Panc1 (cell line): ENCODE measurements at regions not wholly inside any gene's neighbourhood (a gene's known extent, or its start where the extent isn't known, plus 50 kb on each side); places are given as distances from the start of the nearest gene placed in this dataset.

Experiments
- ATAC-seq: fragments of 200-7000 bp; cut with Tn5 transposase; 2 replicates; pipeline ENCODE4 v1.9.1; 2020; ENCODE audit warnings: mild to moderate bottlenecking, moderate library complexity
- BruUV-seq: library from RNA; stranded (reverse); fragments of 400-500 nt; replicated peaks from 2 replicates; lab custom pipeline; 2021; lab: Mats Ljungman, UMichigan
- CTCF ChIA-PET: fragments of 300-600 bp; sonication (Branson Sonifier 250); formaldehyde crosslinking; loops from one replicate; lab custom pipeline; 2022; ENCODE audit warnings: antibody characterized with exemption; lab: Charles Lee
- POLR2A ChIA-PET: fragments of 300-600 bp; sonication (Branson Sonifier 250); formaldehyde crosslinking; loops from one replicate; lab custom pipeline; 2022; ENCODE audit warnings: antibody characterized with exemption; lab: Charles Lee
- DNase-seq: peaks from one replicate; pipeline ENCODE4 v3.0.0-alpha.2; 2010; ENCODE audit warnings: low read depth, low spot score
- H3K27ac ChIP-seq: 2 replicates; pipeline ENCODE4 v1.5.1; 2011; ENCODE audit warnings: mild to moderate bottlenecking, low read length, inconsistent platforms
- H3K27me3 ChIP-seq: fragments of 200-500 bp; sonication (Bioruptor generic); 2 replicates; pipeline ENCODE4 v1.6.0; 2014; ENCODE audit warnings: low read length, inconsistent platforms; ENCODE audit not compliant: control insufficient read depth, insufficient read depth
- H3K36me3 ChIP-seq: fragments of 200-500 bp; sonication (Bioruptor generic); 2 replicates; pipeline ENCODE4 v1.5.1; 2014; ENCODE audit warnings: inconsistent platforms, mild to moderate bottlenecking, low read length, moderate library complexity; ENCODE audit not compliant: control insufficient read depth, insufficient read depth
- H3K4me1 ChIP-seq: 2 replicates; pipeline ENCODE4 v1.5.1; 2011; ENCODE audit warnings: inconsistent platforms, mild to moderate bottlenecking, low read length, moderate library complexity; ENCODE audit not compliant: control insufficient read depth, insufficient read depth
- H3K4me3 ChIP-seq, 2 experiments: 2 replicates each; pipeline ENCODE4 v1.5.1; 2011 to 2012; ENCODE audit warnings: low read depth in 2 of 2, low read length in 2 of 2, mild to moderate bottlenecking in 2 of 2, inconsistent platforms in 1 of 2, moderate library complexity in 1 of 2
- H3K9me3 ChIP-seq: fragments of 200-500 bp; sonication (Bioruptor generic); 2 replicates; pipeline ENCODE4 v1.5.1; 2014; ENCODE audit warnings: low read depth, mild to moderate bottlenecking, inconsistent platforms, low read length, moderate library complexity; ENCODE audit not compliant: control insufficient read depth, insufficient read depth
- CTCF ChIP-seq: fragments of 450-650 bp; IDR thresholded peaks from 2 replicates; pipeline ENCODE4 v1.5.1; 2017; ENCODE audit warnings: mild to moderate bottlenecking
- POLR2AphosphoS5 ChIP-seq: IDR thresholded peaks from 2 replicates; pipeline ENCODE4 v1.6.1; 2012; ENCODE audit warnings: mild to moderate bottlenecking, low read depth, low read length, moderate library complexity
- REST ChIP-seq, 2 experiments: IDR thresholded peaks; 2 replicates each; pipeline ENCODE4 v1.6.1; 2011 to 2012; ENCODE audit warnings: low read depth in 2 of 2, control low read depth in 1 of 2, low read length in 1 of 2, mild to moderate bottlenecking in 1 of 2, moderate library complexity in 1 of 2; ENCODE audit not compliant: insufficient read depth in 1 of 2
- SIN3A ChIP-seq: IDR thresholded peaks from 2 replicates; pipeline ENCODE4 v1.6.1; 2012; ENCODE audit warnings: low read depth, mild to moderate bottlenecking, low read length, moderate library complexity, borderline replicate concordance; ENCODE audit not compliant: insufficient read depth
- TCF7L2 ChIP-seq: IDR thresholded peaks from 2 replicates; pipeline ENCODE4 v1.6.1; 2011; ENCODE audit warnings: mild to moderate bottlenecking, low read depth, low read length, inconsistent platforms
- in situ Hi-C: cut with HindIII; loops from 2 replicates; pipeline ENCODE4 v1.10.0; 2016; ENCODE audit warnings: low sequenced_read_pairs, low pct_unique_long_range_greater_than_20kb
- intact Hi-C: fragments of 100-400 bp; cut with micrococcal nuclease; formaldehyde crosslinking; loops from one replicate; pipeline ENCODE4 v1.10.0; 2022; ENCODE audit not compliant: unreplicated experiment

- Histone ChIP-seq H3K4me3 (no peak overlapping the region), H3K27ac (no peak overlapping the region), H3K9me3 (no peaks in the 10 kb centered on the region), H3K4me1 (no peaks in the 10 kb centered on the region), H3K36me3 (no peaks in the 10 kb centered on the region), H3K27me3 (no peaks in the 10 kb centered on the region)
- intact Hi-C loops (no loop called here), in situ Hi-C loops (no loop called here)
- BruUV-seq, result no TSS peak
- CTCF ChIA-PET, result no interaction called here
- POLR2A ChIA-PET, result no interaction called here
- no peak for TF ChIP-seq CTCF
- no peak for TF ChIP-seq REST (IDR thresholded peaks at IDR 0.05; ENCODE audit: insufficient read depth in 1 of 2, low read depth in 2 of 2, low read length in 1 of 2)
- no peak for TF ChIP-seq SIN3A
- DNase-seq (no peak), ATAC-seq (no peak)
These were observed 94.9 kb upstream of the ZNF438 start for GRCh38 chr10:31126593-31126992.

- Histone ChIP-seq H3K27me3 (no peaks in the 10 kb centered on the region), H3K36me3 (no peaks in the 10 kb centered on the region), H3K4me1 (no peaks in the 10 kb centered on the region), H3K27ac (no peak overlapping the region), H3K9me3 (no peaks in the 10 kb centered on the region), H3K4me3 (no peak overlapping the region)
- BruUV-seq, result no TSS peak
- in situ Hi-C loops (no loop called here), intact Hi-C loops (no loop called here)
- no peak for ATAC-seq
- CTCF ChIA-PET, result no interaction called here
- no peak for DNase-seq
- TF ChIP-seq REST (IDR thresholded peaks at IDR 0.05; ENCODE audit: insufficient read depth in 1 of 2, low read depth in 2 of 2, low read length in 1 of 2) (no peak), POLR2AphosphoS5 (no peak), CTCF (no peak), TCF7L2 (no peak), SIN3A (no peak)
- POLR2A ChIA-PET, result no interaction called here
These were observed 96.9 kb upstream of the ZNF438 start for GRCh38 chr10:31128536-31128935.
